Lower leg skin (tissue), 4 donors: ENCODE measurements at regions not wholly inside any gene's neighbourhood (a gene's known extent, or its start where the extent isn't known, plus 50 kb on each side); places are given as distances from the start of the nearest gene placed in this dataset.

Experiments
- DNase-seq, 2 donors: peaks; one replicate each; pipeline ENCODE4 v3.0.0-alpha.2; 2019; ENCODE audit warnings: low spot score in 2 of 2
- H3K4me3 ChIP-seq: fragments of 200-600 bp; sonication (generic); 2 replicates; pipeline ENCODE4 v1.5.1; 2017; ENCODE audit warnings: mild to moderate bottlenecking, low read depth; ENCODE audit not compliant: poor library complexity, severe bottlenecking
- POLR2A ChIP-seq, 2 donors: fragments of 450-650 bp; IDR thresholded peaks; one replicate each; pipeline ENCODE4 v1.6.1; 2016 to 2017; ENCODE audit warnings: antibody characterized with exemption in 2 of 2, mild to moderate bottlenecking in 1 of 2, moderate library complexity in 1 of 2
- WGBS, 2 donors: methylation state at CpG; one replicate each; pipeline ENCODE4 v1.1.5; 2018; 5-methylcytosine and 5-hydroxymethylcytosine counted together
- intact Hi-C: fragments of 100-400 bp; cut with DNase I; formaldehyde crosslinking; loops from one replicate; pipeline ENCODE4 v1.15.0; 2023; ENCODE audit warnings: low total_unique reads
- TF ChIP-seq, protein P1 (sequence below), 3 donors: fragments of 450-650 bp; IDR thresholded peaks; one replicate each; pipeline ENCODE4 v1.5.1; 2016; ENCODE audit warnings: antibody characterized with exemption in 3 of 3, mild to moderate bottlenecking in 3 of 3, moderate library complexity in 2 of 3

DNA sequence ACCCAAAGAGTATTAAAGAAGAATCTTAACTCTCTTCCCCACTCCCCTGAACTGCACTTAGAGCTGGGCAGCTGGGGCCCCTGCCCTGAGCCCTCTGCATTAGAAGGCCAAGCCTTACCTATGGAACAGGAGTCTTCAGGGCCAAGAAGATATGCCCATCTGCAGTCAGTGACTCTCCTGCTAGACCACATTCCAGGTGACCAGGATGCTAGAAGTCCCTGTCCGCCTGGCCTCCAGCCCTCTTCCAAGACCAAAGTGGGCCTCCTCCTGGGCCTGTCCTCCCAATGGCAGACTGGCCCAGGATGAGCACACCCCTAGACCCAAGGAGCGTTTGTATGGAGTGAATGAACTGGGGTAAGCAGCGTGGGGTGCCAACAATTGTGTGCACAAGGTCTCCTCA lies 259.1 kb downstream of the LY86 start:
- H3K4me3 ChIP-seq: no peak overlapping the region
- no peak for DNase-seq
- no peak for TF ChIP-seq POLR2A (IDR thresholded peaks at IDR 0.05)
- TF ChIP-seq, protein P1, sequence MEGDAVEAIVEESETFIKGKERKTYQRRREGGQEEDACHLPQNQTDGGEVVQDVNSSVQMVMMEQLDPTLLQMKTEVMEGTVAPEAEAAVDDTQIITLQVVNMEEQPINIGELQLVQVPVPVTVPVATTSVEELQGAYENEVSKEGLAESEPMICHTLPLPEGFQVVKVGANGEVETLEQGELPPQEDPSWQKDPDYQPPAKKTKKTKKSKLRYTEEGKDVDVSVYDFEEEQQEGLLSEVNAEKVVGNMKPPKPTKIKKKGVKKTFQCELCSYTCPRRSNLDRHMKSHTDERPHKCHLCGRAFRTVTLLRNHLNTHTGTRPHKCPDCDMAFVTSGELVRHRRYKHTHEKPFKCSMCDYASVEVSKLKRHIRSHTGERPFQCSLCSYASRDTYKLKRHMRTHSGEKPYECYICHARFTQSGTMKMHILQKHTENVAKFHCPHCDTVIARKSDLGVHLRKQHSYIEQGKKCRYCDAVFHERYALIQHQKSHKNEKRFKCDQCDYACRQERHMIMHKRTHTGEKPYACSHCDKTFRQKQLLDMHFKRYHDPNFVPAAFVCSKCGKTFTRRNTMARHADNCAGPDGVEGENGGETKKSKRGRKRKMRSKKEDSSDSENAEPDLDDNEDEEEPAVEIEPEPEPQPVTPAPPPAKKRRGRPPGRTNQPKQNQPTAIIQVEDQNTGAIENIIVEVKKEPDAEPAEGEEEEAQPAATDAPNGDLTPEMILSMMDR (IDR thresholded peaks at IDR 0.05): no peak
- 80 to 83% methylated on average over 3 of the region's 3 CpGs for WGBS, 2 donors
- intact Hi-C loops: no loop called here

DNA sequence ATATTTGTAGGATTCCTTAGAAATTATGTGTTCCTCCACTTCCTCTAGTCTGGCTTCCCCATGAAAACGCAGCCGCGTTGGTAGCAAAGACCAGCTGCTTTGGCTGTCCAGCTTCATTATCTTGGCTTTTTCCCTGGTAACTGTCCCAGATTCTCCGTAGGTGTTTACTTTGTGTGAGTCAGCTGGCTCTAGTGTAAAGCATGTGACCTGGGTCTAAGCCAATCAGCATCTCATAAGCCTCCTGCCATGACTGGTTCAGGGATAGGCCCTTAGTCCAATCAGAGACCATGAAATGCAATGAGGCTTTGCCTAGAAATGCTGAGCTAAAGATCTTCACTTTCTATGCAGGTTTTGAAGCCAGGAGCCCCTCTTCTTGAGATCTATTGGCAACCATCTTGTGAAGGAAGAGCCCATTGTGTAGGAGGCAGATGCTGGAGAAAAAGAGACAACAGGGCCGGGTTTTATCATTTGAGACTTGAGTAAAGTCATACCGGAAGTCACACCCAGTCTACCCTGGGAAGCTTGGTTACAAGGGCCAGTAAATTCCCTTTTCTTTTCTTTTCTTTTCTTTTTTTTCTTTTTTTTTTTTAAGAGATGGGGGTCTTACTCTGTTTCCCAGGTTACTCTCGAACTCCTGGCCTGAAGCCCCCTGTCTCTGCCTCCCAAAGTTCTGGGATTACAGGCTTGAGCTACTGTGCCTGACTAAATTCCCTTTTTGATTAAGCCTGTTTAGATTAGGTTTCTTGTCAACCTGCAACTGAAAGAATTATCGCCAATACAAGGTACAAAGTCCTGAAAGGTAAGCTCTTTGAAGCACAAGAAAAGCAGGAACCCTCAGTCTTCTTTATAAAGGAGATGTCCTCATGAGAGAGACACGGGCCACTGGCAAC lies 256.5 kb upstream of the RREB1 start:
- no peak overlapping the region for H3K4me3 ChIP-seq
- peak in 1 of 2 donors; percentile 48 for DNase-seq
- WGBS, 2 donors: 67 to 77% methylated on average over 9 of the region's 9 CpGs
- TF ChIP-seq, protein P1 (IDR thresholded peaks at IDR 0.05): no peak
- TF ChIP-seq POLR2A (IDR thresholded peaks at IDR 0.05): no peak
- intact Hi-C loops: no loop called here

DNA sequence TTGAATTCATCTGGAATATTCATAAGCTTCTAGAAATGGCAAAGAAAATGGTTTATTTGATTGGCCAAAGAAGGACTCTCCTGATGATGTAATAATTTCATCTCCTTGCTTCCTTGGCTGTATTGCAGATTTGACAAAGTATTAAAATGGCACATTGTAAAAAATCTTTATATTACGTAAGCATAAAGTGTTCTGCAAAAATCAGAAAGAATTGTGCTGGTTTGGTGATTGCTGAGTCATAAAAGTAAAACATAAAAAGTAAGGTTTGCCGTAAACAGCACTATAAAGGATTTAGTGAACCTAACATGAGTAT lies 255.9 kb upstream of the RREB1 start:
- TF ChIP-seq POLR2A (IDR thresholded peaks at IDR 0.05): no peak
- TF ChIP-seq, protein P1 (IDR thresholded peaks at IDR 0.05): no peak
- no peak overlapping the region for H3K4me3 ChIP-seq
- intact Hi-C loops: no loop called here
- WGBS, 2 donors: 86 to 87% methylated on average over 2 of the region's 2 CpGs
- DNase-seq: no peak

DNA sequence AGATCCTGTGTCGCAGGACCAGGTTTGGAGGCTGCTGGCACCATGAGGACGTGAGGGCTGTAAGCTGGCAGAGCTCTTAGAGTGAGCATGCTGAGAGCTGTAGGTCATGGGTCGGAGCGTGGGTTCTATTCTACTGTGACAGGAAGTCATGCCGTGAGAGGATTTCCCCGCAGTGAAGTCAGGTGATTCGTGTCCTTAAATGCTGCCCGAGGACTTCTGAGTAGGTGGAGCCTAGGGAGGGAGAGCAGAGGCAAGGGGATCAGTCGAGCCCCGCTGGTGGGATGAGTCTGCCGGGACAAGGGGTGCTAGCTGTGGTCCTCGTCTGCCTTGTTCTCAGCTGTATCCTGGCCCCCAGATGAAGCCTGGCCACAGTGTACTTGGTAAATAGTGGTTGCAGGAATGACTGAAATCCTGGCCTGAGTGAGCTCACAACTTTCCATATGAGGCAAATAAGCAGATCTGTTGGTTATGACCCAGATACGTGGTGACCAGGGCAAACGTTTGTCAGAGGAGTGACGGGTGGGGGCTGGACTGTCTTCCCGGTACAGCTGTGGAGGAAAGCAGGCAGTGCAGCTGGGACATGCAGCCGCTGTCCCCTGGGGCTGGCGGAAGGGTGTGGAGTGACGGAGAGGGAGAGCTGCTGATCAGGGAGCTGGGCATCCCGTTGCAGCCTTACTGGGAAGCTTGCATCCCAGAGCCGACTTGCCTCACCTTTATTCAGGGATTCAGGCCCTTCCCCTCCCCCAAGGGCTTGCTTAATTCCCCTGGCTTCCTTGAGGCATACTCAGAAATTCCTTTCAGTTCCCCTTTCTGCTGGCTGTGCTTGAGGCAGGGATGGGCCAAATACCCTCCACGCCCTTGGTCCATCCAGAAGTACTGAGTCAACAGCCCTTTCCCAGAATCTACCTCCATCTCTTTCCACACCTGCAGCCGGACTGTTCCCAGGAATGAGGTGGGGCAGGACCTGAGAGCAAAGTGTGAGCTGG lies 250.9 kb upstream of the RREB1 start:
- intact Hi-C loops: no loop called here
- peak; percentile 52 to 91 for DNase-seq
- TF ChIP-seq, protein P1 (IDR thresholded peaks at IDR 0.05): no peak
- TF ChIP-seq POLR2A (IDR thresholded peaks at IDR 0.05): no peak
- no peak overlapping the region for H3K4me3 ChIP-seq
- WGBS, 2 donors: 13% methylated on average over 21 to 23 of the region's 23 CpGs

DNA sequence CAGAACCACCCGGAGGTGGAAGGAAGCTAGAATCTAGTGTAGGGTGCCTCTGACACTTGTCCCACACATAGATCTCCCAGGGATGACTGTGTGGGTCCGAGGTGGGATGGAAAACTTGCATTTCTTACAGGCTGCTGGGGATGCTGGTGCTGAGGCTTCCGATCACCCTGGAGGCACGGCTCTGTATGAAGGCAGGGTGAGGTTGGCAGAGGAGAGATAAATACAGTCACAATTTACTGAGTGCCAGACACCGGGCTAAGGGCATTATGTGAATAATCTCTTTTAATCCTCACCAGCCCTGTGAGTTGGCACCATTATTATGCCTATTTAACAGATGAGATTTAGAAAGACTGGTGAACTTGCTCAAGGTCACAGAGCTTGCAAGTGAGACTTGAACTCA lies 250.2 kb upstream of the RREB1 start:
- intact Hi-C loops: no loop called here
- no peak for DNase-seq
- WGBS, 2 donors: 42 to 66% methylated on average over 5 of the region's 5 CpGs
- no peak overlapping the region for H3K4me3 ChIP-seq
- TF ChIP-seq POLR2A (IDR thresholded peaks at IDR 0.05): no peak

DNA sequence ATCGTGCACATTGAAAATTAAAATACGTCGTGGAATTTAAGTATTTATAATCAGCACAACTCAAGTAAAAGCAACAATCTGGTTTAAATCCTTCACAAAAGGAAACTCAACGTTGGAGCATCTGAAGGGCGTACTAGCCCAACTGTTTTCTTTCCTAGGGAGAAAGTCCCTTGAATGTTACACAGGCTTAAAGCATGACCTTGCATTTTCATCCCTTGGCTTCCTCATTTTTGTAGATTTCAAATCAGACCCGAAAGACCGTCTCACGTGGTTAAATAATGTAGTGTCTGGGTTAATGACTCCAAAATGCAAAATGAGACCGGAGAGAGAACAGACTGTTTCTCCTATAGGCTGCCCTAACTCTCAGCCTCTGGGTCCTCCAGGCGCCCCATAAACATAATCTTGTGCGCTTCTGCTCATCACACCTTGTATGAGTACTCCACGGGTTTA lies 249.2 kb upstream of the RREB1 start:
- TF ChIP-seq POLR2A (IDR thresholded peaks at IDR 0.05): no peak
- TF ChIP-seq, protein P1 (IDR thresholded peaks at IDR 0.05): no peak
- DNase-seq: no peak
- intact Hi-C loops: no loop called here
- 80 to 83% methylated on average over 12 of the region's 12 CpGs for WGBS, 2 donors
- no peak overlapping the region for H3K4me3 ChIP-seq
